GM21526 (cell line): ENCODE measurements at regions not wholly inside any gene's neighbourhood (a gene's known extent, or its start where the extent isn't known, plus 50 kb on each side); places are given as distances from the start of the nearest gene placed in this dataset.
"Not testable (repeated sequence)": the region's sequence is repeated elsewhere in the genome, so short reads cannot be mapped to it uniquely, and the experiment has no call there.

Source experiments
- ATAC-seq: cut with Tn5 transposase; IDR thresholded peaks from one replicate; pipeline ENCODE4 v1.9.1; 2021; ENCODE audit warnings: moderate library complexity; ENCODE audit not compliant: unreplicated experiment, low FRiP score

GRCh38 chr7:118872568-118872967 lies 648.1 kb downstream of the ANKRD7 start:
- ATAC-seq: no peak

- no peak for ATAC-seq
Observed at GRCh38 chr7:118877187-118877586, 652.7 kb downstream of the ANKRD7 start.

GRCh38 chr7:118878336-118878735 lies 653.8 kb downstream of the ANKRD7 start:
- no peak for ATAC-seq

- ATAC-seq: no peak
Observed at GRCh38 chr7:118898284-118898683, 673.8 kb downstream of the ANKRD7 start.

- ATAC-seq: no peak
Observed at GRCh38 chr7:118902600-118902999, 678.1 kb downstream of the ANKRD7 start.

- ATAC-seq: no peak
Observed at GRCh38 chr7:118907911-118908527, 683.5 kb downstream of the ANKRD7 start.

GRCh38 chr7:118916120-118916519 lies 691.6 kb downstream of the ANKRD7 start:
- ATAC-seq: not testable (repeated sequence)

GRCh38 chr7:118918556-118918955 lies 694.1 kb downstream of the ANKRD7 start:
- ATAC-seq: no peak

GRCh38 chr7:118938845-118939244 lies 714.3 kb downstream of the ANKRD7 start:
- ATAC-seq: no peak

GRCh38 chr7:118944271-118944670 lies 719.8 kb downstream of the ANKRD7 start:
- ATAC-seq: no peak

- ATAC-seq: no peak
Observed at GRCh38 chr7:118945911-118946682, 721.6 kb downstream of the ANKRD7 start.

- ATAC-seq: no peak
Observed at GRCh38 chr7:118948508-118948907, 724.0 kb downstream of the ANKRD7 start.

- ATAC-seq: no peak
Observed at GRCh38 chr7:118949031-118949430, 724.5 kb downstream of the ANKRD7 start.

GRCh38 chr7:118956285-118956684 lies 731.8 kb downstream of the ANKRD7 start:
- not testable (repeated sequence) for ATAC-seq

- no peak for ATAC-seq
Observed at GRCh38 chr7:118969370-118969769, 744.9 kb downstream of the ANKRD7 start.

GRCh38 chr7:118971706-118972105 lies 747.2 kb downstream of the ANKRD7 start:
- no peak for ATAC-seq

GRCh38 chr7:118974836-118975235 lies 750.3 kb downstream of the ANKRD7 start:
- ATAC-seq: no peak

- no peak for ATAC-seq
Observed at GRCh38 chr7:118995350-118995749, 770.8 kb downstream of the ANKRD7 start.

GRCh38 chr7:119007236-119007635 lies 782.7 kb downstream of the ANKRD7 start:
- ATAC-seq: no peak

- no peak for ATAC-seq
Observed at GRCh38 chr7:119010635-119011034, 786.1 kb downstream of the ANKRD7 start.

- no peak for ATAC-seq
Observed at GRCh38 chr7:119026391-119026790, 801.9 kb downstream of the ANKRD7 start.

- ATAC-seq: no peak
Observed at GRCh38 chr7:119028736-119029135, 804.2 kb downstream of the ANKRD7 start.
